ENCODE measurements at regions not wholly inside any gene's neighbourhood (a gene's known extent, or its start where the extent isn't known, plus 50 kb on each side); places are given as distances from the start of the nearest gene placed in this dataset.
A peak's percentile ranks its signal among the peaks of the same experiment; 100 is the strongest.

DNA sequence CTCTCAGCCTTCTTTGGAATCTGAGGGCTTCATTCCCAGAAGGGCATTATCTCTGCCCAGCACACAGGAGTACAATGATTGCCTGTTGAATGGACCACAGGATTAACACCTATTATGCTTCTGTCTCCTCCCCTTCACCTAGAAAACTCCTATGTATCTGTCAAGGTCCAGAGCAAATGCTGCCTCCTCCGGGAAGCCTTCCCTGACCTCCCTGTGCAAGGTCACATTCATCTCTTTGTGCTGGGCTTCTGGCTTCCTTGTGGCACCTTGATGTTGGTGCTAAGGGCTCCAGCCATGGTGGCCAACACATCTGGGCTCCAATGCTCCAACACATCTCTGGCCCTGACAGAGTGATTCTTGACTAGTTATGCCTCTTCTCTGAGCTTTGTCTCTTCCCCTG is 49.9 kb upstream of the ATP2B2 start:
- FAIRE-seq, result no peak
- no peak for DNase-seq (ENCODE audit: low spot score)

GRCh38 chr3:10556312-10556711 is 50.9 kb upstream of the ATP2B2 start:
- DNase-seq (ENCODE audit: low spot score), result no peak
- FAIRE-seq, result no peak

DNA sequence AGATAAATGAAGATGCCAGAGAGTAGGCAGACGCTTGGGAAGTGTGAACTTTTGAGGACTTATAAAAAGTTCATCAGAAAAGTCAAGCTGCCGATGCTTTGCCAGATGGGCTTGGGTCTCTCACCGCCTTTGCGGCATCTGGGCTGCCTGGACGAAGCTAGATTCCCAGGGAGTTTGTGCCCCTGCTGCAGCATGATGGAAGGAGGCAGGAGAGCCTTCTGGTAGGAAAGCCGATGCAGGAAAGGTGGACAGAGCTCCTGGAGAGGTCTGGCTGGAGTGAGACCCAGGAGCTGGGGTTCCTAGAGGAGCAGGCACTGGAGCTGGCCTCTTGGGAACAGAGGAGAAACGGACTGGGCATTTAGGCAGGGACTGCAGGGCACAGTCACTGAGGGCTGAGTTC is 51.9 kb upstream of the ATP2B2 start:
- DNase-seq (ENCODE audit: low spot score), result no peak
- no peak for FAIRE-seq

DNA sequence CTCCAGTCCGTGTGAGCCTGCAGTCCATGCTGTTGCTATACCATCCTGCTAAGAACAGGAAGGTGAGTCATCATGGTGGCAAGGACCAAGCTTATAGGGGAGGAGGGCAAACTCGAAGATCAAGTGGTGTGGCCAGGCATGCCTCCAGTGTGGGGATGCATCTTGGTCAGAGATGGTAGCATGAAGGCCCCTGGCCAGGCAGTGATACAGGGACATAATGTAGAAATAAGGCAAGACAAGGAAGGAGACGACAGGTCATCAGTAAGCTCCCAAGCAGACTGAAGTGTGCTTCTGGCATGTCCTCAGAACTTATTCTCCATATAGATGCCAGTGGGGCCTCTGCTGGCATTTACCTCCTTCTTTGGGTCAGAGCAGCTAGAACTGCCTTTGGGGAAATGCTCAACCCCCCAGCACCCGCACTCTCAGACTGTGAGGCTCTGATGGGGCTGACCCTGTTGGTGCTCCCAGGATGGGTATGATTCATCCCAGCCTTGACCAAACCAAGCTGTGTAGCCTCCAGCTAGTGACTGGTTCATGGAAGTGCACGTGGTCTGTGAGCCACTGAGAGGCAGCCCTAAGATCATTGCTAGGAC is 52.5 kb upstream of the ATP2B2 start:
- peak; percentile 32 for DNase-seq (ENCODE audit: low spot score)
- peak; percentile 48 for FAIRE-seq

- no peak for DNase-seq (ENCODE audit: low spot score)
- FAIRE-seq, result no peak
Observed at GRCh38 chr3:10558736-10559135, 53.4 kb upstream of the ATP2B2 start.

GRCh38 chr3:10560060-10560861 is 54.9 kb upstream of the ATP2B2 start:
- no peak for FAIRE-seq
- DNase-seq (ENCODE audit: low spot score), result no peak

DNA sequence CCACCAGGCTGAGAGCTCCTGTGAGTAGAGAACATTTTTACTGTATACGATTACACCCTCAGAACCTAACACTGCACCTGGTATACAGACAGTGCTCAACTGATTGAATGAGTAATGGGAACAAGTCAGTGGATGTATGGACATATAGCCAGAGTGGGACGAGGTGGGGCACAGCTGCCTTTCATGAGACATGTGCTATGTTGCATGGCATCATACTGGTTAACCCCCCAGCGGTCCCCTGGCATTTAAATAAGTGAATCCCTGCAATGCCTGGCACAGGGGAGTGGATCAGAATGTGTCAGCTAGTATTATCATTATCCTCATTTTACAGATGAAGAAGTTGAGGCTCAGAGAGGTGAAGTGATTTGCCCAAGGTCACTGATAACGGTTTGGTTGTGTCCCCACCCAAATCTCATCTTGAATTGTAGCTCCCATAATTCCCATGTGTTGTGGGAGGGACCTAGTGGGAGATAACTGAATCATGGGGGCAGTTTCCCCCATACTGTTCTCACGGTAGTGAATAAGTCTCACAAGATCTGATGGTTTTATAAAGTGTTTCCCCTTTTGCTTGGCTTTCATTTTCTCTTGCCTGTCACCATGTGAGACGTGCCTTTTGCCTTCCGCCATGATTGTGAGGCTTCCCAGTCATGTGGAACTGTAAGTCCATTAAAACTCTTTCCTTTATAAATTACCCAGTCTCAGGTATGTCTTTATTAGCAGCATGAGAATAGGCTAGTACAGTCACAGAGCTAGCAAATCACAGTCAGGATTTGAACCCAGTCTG is 56.0 kb upstream of the ATP2B2 start:
- FAIRE-seq (no peak), DNase-seq (ENCODE audit: low spot score) (no peak)

DNA sequence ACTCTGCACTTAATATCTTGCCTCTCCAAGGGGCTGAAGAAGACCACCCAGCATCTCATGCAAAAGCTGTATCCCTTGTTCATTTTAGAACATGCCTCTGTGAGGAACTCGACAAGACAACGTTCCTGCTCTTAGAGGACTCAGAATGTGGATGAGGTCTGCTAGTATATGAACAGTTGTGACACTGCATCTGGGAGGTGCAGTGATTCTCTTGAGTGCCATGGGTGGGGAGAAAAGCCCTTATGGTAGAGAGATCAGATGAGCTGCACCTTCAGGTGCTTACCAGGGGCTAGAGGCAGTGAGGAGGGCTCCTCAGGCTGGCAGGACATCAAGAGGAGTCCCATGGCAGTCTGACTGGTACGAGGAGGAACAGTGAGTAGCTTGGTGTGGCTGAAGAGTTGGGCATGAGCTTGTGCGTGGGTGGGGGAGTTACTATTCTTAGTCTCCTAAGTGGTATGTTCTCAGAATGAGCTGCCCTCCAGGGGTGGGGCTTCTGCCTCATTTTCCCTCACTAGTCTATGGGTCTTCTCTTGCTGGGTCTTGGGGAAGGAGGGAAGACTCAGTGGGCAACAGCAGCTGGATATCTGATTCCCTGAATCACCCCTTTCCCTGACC is 56.7 kb upstream of the ATP2B2 start:
- FAIRE-seq (no peak), DNase-seq (ENCODE audit: low spot score) (no peak)

DNA sequence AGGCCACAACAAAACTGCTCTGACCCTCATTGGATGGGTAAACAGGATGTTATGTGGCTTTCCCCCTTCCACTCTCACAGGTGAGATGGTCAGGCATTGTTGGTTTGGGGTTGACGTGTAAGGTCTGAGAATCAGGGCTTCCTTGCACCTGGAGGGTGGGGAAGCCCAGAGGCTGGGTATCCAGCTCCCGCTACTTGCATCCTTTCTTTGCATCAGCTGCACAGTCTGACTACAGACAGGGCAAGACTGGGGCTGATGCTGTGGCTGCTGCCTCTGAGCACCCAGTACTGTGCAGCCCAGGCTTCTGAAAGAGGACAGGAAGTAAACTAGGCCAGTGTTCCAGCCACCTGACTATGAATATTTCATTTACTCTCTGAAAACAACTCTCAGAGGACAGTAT is 58.0 kb upstream of the ATP2B2 start:
- DNase-seq (ENCODE audit: low spot score) (no peak), FAIRE-seq (no peak)

GRCh38 chr3:10565814-10566213 is 60.4 kb upstream of the ATP2B2 start:
- FAIRE-seq (no peak), DNase-seq (ENCODE audit: low spot score) (no peak)

DNA sequence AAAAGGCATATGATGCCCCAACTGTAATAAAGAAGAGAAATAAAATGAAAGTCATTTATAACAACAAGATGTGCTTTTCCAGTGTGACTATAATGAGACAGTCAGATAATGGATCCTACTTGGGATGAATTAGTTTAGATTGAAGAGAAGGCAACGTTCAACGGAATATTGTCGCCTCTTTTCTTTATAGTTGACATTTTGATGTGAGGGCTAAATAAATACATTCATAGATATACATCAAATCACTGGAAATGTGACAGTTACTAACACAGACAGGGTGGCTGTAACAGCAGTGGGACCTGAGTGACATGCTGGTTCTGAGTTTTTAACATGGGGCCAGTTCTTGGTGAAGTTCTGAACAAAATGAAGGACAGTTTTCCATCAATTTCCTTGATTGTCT is 61.1 kb upstream of the ATP2B2 start:
- no peak for FAIRE-seq

GRCh38 chr3:10568549-10568948 is 63.2 kb upstream of the ATP2B2 start:
- no peak for FAIRE-seq
- DNase-seq (ENCODE audit: low spot score), result no peak

More for the DNA sequence above, 61.1 kb upstream of the ATP2B2 start:
- DNase-seq (ENCODE audit: low spot score), result no peak

DNA sequence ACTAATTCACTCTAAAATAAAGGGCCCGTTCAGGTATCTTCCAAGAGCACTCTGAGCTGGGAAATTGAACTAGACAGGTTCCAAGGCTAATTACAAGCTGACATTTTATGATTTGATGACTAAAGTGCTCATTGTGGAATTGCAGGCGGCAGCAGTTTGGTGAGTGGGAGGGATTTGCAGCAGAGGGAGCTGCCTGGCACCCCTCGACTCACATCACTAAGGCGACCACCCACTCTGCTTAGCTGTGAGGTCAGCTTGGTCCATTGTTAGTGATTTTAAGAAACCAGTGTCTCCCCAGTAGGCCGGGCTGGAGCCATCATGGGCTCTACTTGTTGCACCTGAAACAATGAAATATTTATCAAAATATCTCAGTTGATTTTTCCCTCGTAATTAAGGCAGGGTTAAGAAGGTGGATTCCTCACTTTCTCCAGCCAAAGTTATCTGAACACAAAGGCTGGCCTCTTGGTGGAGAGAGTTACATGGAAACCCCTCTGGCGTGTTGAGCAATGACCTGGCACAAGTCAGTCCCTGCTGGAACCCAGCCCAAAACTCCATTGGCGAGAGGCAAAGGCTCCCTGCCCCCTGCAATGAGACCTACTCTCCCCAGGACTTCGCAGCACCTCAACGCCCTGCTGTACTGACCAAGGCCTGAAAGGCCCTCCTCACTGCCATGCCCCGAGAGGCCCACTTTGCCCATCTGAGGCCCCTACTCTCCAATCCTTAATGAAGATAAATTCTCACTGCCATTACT is 65.0 kb upstream of the ATP2B2 start:
- FAIRE-seq (no peak), DNase-seq (ENCODE audit: low spot score) (no peak)

- FAIRE-seq, result no peak
- DNase-seq (ENCODE audit: low spot score), result no peak
Observed at GRCh38 chr3:10574101-10574620, 68.8 kb upstream of the ATP2B2 start.

GRCh38 chr3:10575601-10576160 is 70.3 kb upstream of the ATP2B2 start:
- no peak for DNase-seq (ENCODE audit: low spot score)
- no peak for FAIRE-seq

GRCh38 chr3:10577486-10577885 is 72.1 kb upstream of the ATP2B2 start:
- DNase-seq (ENCODE audit: low spot score) (no peak), FAIRE-seq (no peak)

DNA sequence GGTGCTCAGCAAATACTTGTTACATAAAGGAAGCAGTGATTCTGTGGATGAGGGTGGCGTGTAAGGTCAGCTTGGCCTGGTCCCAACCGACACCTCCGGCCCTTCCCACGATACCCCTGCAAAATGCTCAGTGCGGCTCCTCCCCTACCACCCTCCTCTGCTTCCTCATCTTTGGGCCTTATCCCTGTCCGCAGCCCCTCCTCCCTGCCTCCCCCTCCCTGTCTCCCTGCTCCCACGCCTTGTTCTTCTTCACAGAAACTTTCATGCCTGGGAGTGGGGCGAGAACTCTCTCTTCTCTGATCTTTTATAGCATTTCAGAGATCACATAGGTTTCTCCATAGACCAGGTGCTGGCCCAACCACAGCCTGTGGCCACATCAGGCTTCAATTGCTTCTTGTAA is 75.0 kb upstream of the ATP2B2 start:
- DNase-seq (ENCODE audit: low spot score) (no peak), FAIRE-seq (no peak)

DNA sequence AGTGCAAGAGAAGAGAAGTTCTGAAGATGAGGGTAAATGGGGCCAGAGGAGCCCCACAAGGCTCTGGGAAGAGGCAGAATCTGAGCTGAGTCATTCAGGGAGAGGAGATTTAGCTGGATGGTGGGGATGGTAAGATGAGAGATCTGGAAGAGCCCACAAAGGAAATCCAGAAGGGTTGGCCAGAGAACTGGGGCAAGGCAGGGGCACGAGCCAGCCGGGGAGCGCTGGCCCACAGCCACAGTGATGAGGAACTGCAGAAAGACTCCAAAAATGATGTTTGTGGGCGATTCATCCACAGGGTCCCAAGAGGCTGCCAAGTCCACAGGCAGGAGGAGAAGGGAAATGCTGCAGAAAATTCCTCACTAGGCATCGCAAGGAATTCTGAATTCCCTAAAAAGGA is 75.9 kb upstream of the ATP2B2 start:
- no peak for FAIRE-seq
- peak; percentile 19 for DNase-seq (ENCODE audit: low spot score)

GRCh38 chr3:10581716-10582115 is 76.3 kb upstream of the ATP2B2 start:
- DNase-seq (ENCODE audit: low spot score) (no peak), FAIRE-seq (no peak)

DNA sequence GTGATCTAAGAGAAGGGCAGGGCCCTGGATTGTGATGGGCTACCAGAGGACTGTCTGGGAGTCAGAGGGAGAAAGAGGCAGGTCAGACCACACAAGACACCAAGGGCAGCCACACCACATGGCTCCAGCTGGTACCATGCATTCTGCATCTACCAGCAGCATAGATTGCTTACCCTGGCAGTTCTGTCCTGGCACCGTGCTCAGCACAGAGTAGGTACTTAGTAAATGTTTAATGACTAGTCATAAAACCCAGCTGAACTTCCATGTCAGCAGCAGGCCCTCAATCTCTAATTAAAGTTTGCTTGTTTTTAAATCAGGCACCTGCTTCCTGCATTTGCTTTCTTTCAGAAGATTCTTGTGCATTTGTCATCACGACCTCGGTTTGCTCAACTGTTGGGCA is 77.3 kb upstream of the ATP2B2 start:
- DNase-seq (ENCODE audit: low spot score) (no peak), FAIRE-seq (peak; percentile 56)

Measured in urothelium cell line (cell line).